DND-41 (cell line): ENCODE measurements at regions not wholly inside any gene's neighbourhood (a gene's known extent, or its start where the extent isn't known, plus 50 kb on each side); places are given as distances from the start of the nearest gene placed in this dataset.

Experiments
- CTCF ChIP-seq: IDR thresholded peaks from 2 replicates; pipeline ENCODE4 v1.5.1; 2012; ENCODE audit warnings: borderline replicate concordance, low read length, moderate library complexity, mild to moderate bottlenecking; ENCODE audit not compliant: poor library complexity, severe bottlenecking; ENCODE audit errors: extremely low read depth
- EZH2 ChIP-seq: IDR thresholded peaks from 3 replicates; pipeline ENCODE4 v1.6.1; 2012; ENCODE audit warnings: borderline replicate concordance, low read depth, mild to moderate bottlenecking, moderate library complexity, low read length, inconsistent platforms; ENCODE audit not compliant: severe bottlenecking

- TF ChIP-seq CTCF (no peak), EZH2 (no peak)
Observed at GRCh38 chr2:133988316-133988891, 265.5 kb upstream of the MGAT5 start.
